ENCODE measurements at regions not wholly inside any gene's neighbourhood (a gene's known extent, or its start where the extent isn't known, plus 50 kb on each side); places are given as distances from the start of the nearest gene placed in this dataset.

GRCh38 chr17:69643686-69644085 lies 229.2 kb downstream of the MAP2K6 start:
- no peak overlapping the region for H3K4me3 ChIP-seq (ENCODE audit: low read depth, low read length)
- TF ChIP-seq CTCF (IDR thresholded peaks at IDR 0.05; ENCODE audit: low read depth, low read length), result no peak

GRCh38 chr17:69646729-69647128 lies 232.2 kb downstream of the MAP2K6 start:
- H3K4me3 ChIP-seq (ENCODE audit: low read depth, low read length), result no peak overlapping the region
- TF ChIP-seq CTCF (IDR thresholded peaks at IDR 0.05; ENCODE audit: low read depth, low read length), result no peak

- TF ChIP-seq CTCF (IDR thresholded peaks at IDR 0.05; ENCODE audit: low read depth, low read length), result no peak
- no peak overlapping the region for H3K4me3 ChIP-seq (ENCODE audit: low read depth, low read length)
These were observed 236.4 kb downstream of the MAP2K6 start for GRCh38 chr17:69650881-69651280.

- no peak overlapping the region for H3K4me3 ChIP-seq (ENCODE audit: low read depth, low read length)
- no peak for TF ChIP-seq CTCF (IDR thresholded peaks at IDR 0.05; ENCODE audit: low read depth, low read length)
These were observed 237.4 kb downstream of the MAP2K6 start for GRCh38 chr17:69651921-69652320.

GRCh38 chr17:69654981-69655855 lies 240.7 kb downstream of the MAP2K6 start:
- 0 out of 2 replicates have a peak overlapping the region, but pooled peaks have one; percentile 3 for H3K4me3 ChIP-seq (ENCODE audit: low read depth, low read length)
- TF ChIP-seq CTCF (IDR thresholded peaks at IDR 0.05; ENCODE audit: low read depth, low read length), result no peak

- H3K4me3 ChIP-seq (ENCODE audit: low read depth, low read length), result 0 out of 2 replicates have a peak overlapping the region, but pooled peaks have one; percentile 3
- no peak for TF ChIP-seq CTCF (IDR thresholded peaks at IDR 0.05; ENCODE audit: low read depth, low read length)
These were observed 241.4 kb downstream of the MAP2K6 start for GRCh38 chr17:69655902-69656301.

- H3K4me3 ChIP-seq (ENCODE audit: low read depth, low read length), result no peak overlapping the region
- TF ChIP-seq CTCF (IDR thresholded peaks at IDR 0.05; ENCODE audit: low read depth, low read length), result no peak
These were observed 255.1 kb downstream of the MAP2K6 start for GRCh38 chr17:69669441-69670178.
